Skeletal muscle tissue (tissue), 3 donors: ENCODE measurements at regions not wholly inside any gene's neighbourhood (a gene's known extent, or its start where the extent isn't known, plus 50 kb on each side); places are given as distances from the start of the nearest gene placed in this dataset.

Experiments used
- H3K27ac ChIP-seq: one replicate; pipeline ENCODE4 v1.7.0; 2013; ENCODE audit warnings: mild to moderate bottlenecking, low read depth, low read length, inconsistent platforms
- H3K27me3 ChIP-seq, 3 donors: one replicate each; pipeline ENCODE4 v1.7.0; 2013; ENCODE audit warnings: low read length in 3 of 3; ENCODE audit not compliant: control insufficient read depth in 3 of 3, insufficient read depth in 3 of 3
- H3K36me3 ChIP-seq, 3 donors: one replicate each; pipeline ENCODE4 v1.7.0; 2013; ENCODE audit warnings: low read length in 3 of 3; ENCODE audit not compliant: control insufficient read depth in 3 of 3, insufficient read depth in 3 of 3
- H3K4me1 ChIP-seq, 3 donors: one replicate each; pipeline ENCODE4 v1.7.0; 2013; ENCODE audit warnings: low read length in 3 of 3, mild to moderate bottlenecking in 3 of 3; ENCODE audit not compliant: control insufficient read depth in 3 of 3, insufficient read depth in 3 of 3
- H3K4me3 ChIP-seq, 3 donors: one replicate each; pipeline ENCODE4 v1.7.0; 2013; ENCODE audit warnings: low read length in 3 of 3
- H3K9ac ChIP-seq, 3 donors: one replicate each; pipeline ENCODE4 v1.7.0; 2013; ENCODE audit warnings: low read length in 3 of 3, mild to moderate bottlenecking in 3 of 3, moderate library complexity in 2 of 3, low read depth in 1 of 3
- H3K9me3 ChIP-seq, 3 donors: one replicate each; pipeline ENCODE4 v1.7.0; 2013; ENCODE audit warnings: low read length in 3 of 3; ENCODE audit not compliant: control insufficient read depth in 3 of 3
- donor health status: Osteomylitis.

- Histone ChIP-seq H3K9ac (no peak overlapping the region), H3K4me3 (no peak overlapping the region), H3K27me3 (peaks cover 0 to 2% (median 0%) of the 10 kb centered on the region in 3 donors), H3K9me3 (no peaks in the 10 kb centered on the region), H3K27ac (peak overlapping the region; percentile 25), H3K36me3 (no peaks in the 10 kb centered on the region), H3K4me1 (peaks cover 8 to 32% (median 15%) of the 10 kb centered on the region in 3 donors)
Measured at GRCh38 chr2:71933467-71934319, 214.0 kb downstream of the CYP26B1 start.

GRCh38 chr2:71932780-71933466 lies 214.7 kb downstream of the CYP26B1 start:
- peaks cover 0 to 2% (median 0%) of the 10 kb centered on the region in 3 donors for H3K27me3 ChIP-seq
- H3K4me1 ChIP-seq = peaks cover 8 to 32% (median 15%) of the 10 kb centered on the region in 3 donors
- H3K4me3 ChIP-seq = no peak overlapping the region
- H3K9ac ChIP-seq = no peak overlapping the region
- no peak overlapping the region for H3K27ac ChIP-seq
- no peaks in the 10 kb centered on the region for H3K9me3 ChIP-seq
- H3K36me3 ChIP-seq = no peaks in the 10 kb centered on the region

GRCh38 chr2:71932037-71932779 lies 215.5 kb downstream of the CYP26B1 start:
- Histone ChIP-seq H3K27ac (no peak overlapping the region), H3K36me3 (no peaks in the 10 kb centered on the region), H3K4me1 (peaks cover 8 to 32% (median 15%) of the 10 kb centered on the region in 3 donors), H3K9me3 (no peaks in the 10 kb centered on the region), H3K27me3 (peaks cover 0 to 2% (median 0%) of the 10 kb centered on the region in 3 donors), H3K9ac (no peak overlapping the region), H3K4me3 (no peak overlapping the region)

- H3K27ac ChIP-seq = no peak overlapping the region
- no peaks in the 10 kb centered on the region for H3K36me3 ChIP-seq
- peaks cover 0 to 2% (median 0%) of the 10 kb centered on the region in 3 donors for H3K27me3 ChIP-seq
- H3K4me1 ChIP-seq = peaks cover 8 to 23% (median 9%) of the 10 kb centered on the region in 3 donors
- no peak overlapping the region for H3K9ac ChIP-seq
- no peak overlapping the region for H3K4me3 ChIP-seq
- no peaks in the 10 kb centered on the region for H3K9me3 ChIP-seq
Measured at GRCh38 chr2:71930049-71930681, 217.5 kb downstream of the CYP26B1 start.

- Histone ChIP-seq H3K9me3 (no peaks in the 10 kb centered on the region), H3K36me3 (no peaks in the 10 kb centered on the region), H3K9ac (no peak overlapping the region), H3K27me3 (peaks cover 0 to 2% (median 0%) of the 10 kb centered on the region in 3 donors), H3K4me3 (no peak overlapping the region), H3K4me1 (peaks cover 2 to 16% (median 2%) of the 10 kb centered on the region in 3 donors), H3K27ac (no peak overlapping the region)
Measured at GRCh38 chr2:71929482-71929772, 218.2 kb downstream of the CYP26B1 start.

GRCh38 chr2:71928734-71929481 lies 218.8 kb downstream of the CYP26B1 start:
- no peak overlapping the region for H3K4me3 ChIP-seq
- no peaks in the 10 kb centered on the region for H3K36me3 ChIP-seq
- H3K27ac ChIP-seq = no peak overlapping the region
- H3K4me1 ChIP-seq = peaks cover 0 to 16% (median 2%) of the 10 kb centered on the region in 3 donors
- H3K27me3 ChIP-seq = peaks cover 0 to 2% (median 0%) of the 10 kb centered on the region in 3 donors
- H3K9ac ChIP-seq = no peak overlapping the region
- no peaks in the 10 kb centered on the region for H3K9me3 ChIP-seq

- Histone ChIP-seq H3K4me3 (no peak overlapping the region), H3K27me3 (no peaks in the 10 kb centered on the region), H3K9ac (no peak overlapping the region), H3K36me3 (no peaks in the 10 kb centered on the region), H3K9me3 (no peaks in the 10 kb centered on the region), H3K4me1 (peaks cover 0 to 13% (median 3%) of the 10 kb centered on the region in 3 donors), H3K27ac (no peak overlapping the region)
Measured at GRCh38 chr2:71927757-71928715, 219.6 kb downstream of the CYP26B1 start.

- Histone ChIP-seq H3K4me3 (no peak overlapping the region), H3K9me3 (no peaks in the 10 kb centered on the region), H3K4me1 (peaks cover 0 to 13% (median 3%) of the 10 kb centered on the region in 3 donors), H3K36me3 (no peaks in the 10 kb centered on the region), H3K27me3 (no peaks in the 10 kb centered on the region), H3K9ac (no peak overlapping the region), H3K27ac (no peak overlapping the region)
Measured at GRCh38 chr2:71926876-71927756, 220.5 kb downstream of the CYP26B1 start.
